Ascending aorta (tissue), 2 donors: ENCODE measurements at regions not wholly inside any gene's neighbourhood (a gene's known extent, or its start where the extent isn't known, plus 50 kb on each side); places are given as distances from the start of the nearest gene placed in this dataset.

ENCODE experiments used
- DNase-seq, 2 donors: peaks; one replicate each; pipeline ENCODE4 v3.0.0-alpha.2; 2019; ENCODE audit warnings: low spot score in 2 of 2
- H3K27ac ChIP-seq, 2 donors: fragments of 200-600 bp; sonication (generic); one replicate each; pipeline ENCODE4 v1.5.1; 2016 to 2017; ENCODE audit warnings: mild to moderate bottlenecking in 1 of 2
- H3K27me3 ChIP-seq: fragments of 200-600 bp; sonication (generic); one replicate; pipeline ENCODE4 v1.5.1; 2017
- H3K36me3 ChIP-seq, 2 donors: fragments of 200-600 bp; sonication (generic); one replicate each; pipeline ENCODE4 v1.5.1; 2016
- H3K4me1 ChIP-seq, 2 donors: fragments of 200-600 bp; sonication (generic); one replicate each; pipeline ENCODE4 v1.5.1; 2016 to 2017; ENCODE audit warnings: mild to moderate bottlenecking in 1 of 2
- H3K4me3 ChIP-seq, 2 donors: fragments of 200-600 bp; sonication (generic); one replicate each; pipeline ENCODE4 v1.5.1; 2016 to 2017; ENCODE audit warnings: mild to moderate bottlenecking in 1 of 2
- H3K9me3 ChIP-seq, 2 donors: fragments of 200-600 bp; sonication (generic); one replicate each; pipeline ENCODE4 v1.5.1; 2016
- CTCF ChIP-seq, 3 experiments: fragments of 200-600 bp in 2 of 3; fragments of 450-650 bp in 1 of 3; sonication (generic) in 2 of 3; IDR thresholded peaks; one replicate each; pipeline ENCODE4 v1.5.1; 2016 to 2019; ENCODE audit warnings: antibody characterized with exemption in 3 of 3, mild to moderate bottlenecking in 1 of 3, moderate library complexity in 1 of 3
- intact Hi-C: fragments of 100-400 bp; cut with DNase I; formaldehyde crosslinking; loops from one replicate; pipeline ENCODE4 v1.15.1; 2023

GRCh38 chr4:24745172-24745895 lies 50.0 kb upstream of the SOD3 start:
- intact Hi-C loops: no loop called here

More at GRCh38 chr4:24745172-24745895, 50.0 kb upstream of the SOD3 start:
- H3K4me1 ChIP-seq: no peaks in the 10 kb centered on the region
- H3K27ac ChIP-seq: no peak overlapping the region
- no peak for TF ChIP-seq CTCF (IDR thresholded peaks at IDR 0.05)
- H3K27me3 ChIP-seq: no peaks in the 10 kb centered on the region
- no peaks in the 10 kb centered on the region for H3K36me3 ChIP-seq
- no peak overlapping the region for H3K4me3 ChIP-seq
- no peak for DNase-seq
- H3K9me3 ChIP-seq: no peaks in the 10 kb centered on the region
